K562 (cell line): ENCODE measurements at regions not wholly inside any gene's neighbourhood (a gene's known extent, or its start where the extent isn't known, plus 50 kb on each side); places are given as distances from the start of the nearest gene placed in this dataset.

ENCODE experiments used
- ATAC-seq: fragments of 200-7000 bp; cut with Tn5 transposase; 3 replicates; pipeline ENCODE4 v1.9.1; 2020; ENCODE audit warnings: moderate library complexity
- BruUV-seq: library from RNA; stranded (reverse); fragments of 400-500 nt; replicated peaks from 2 replicates; lab custom pipeline; 2021; lab: Mats Ljungman, UMichigan
- CTCF ChIA-PET: fragments of 300-600 bp; formaldehyde crosslinking; extraction: SDS; loops from one replicate; lab custom pipeline; 2021; ENCODE audit warnings: low intra/inter-chr PET ratio; lab: Yijun Ruan, JAX
- POLR2A ChIA-PET: fragments of 300-600, 350-650 bp; sonication (Branson Sonifier 250); formaldehyde crosslinking; extraction: SDS; loops from one replicate; lab custom pipeline; 2021; ENCODE audit warnings: antibody characterized with exemption, inconsistent platforms; lab: Yijun Ruan, JAX
- DNase-seq, 4 experiments: peaks; one replicate each; pipeline versions ENCODE4 v3.0.0 to v3.0.0-alpha.2; 2011 to 2018; ENCODE audit warnings: low spot score in 3 of 4, mixed read lengths in 3 of 4; ENCODE audit errors: extremely low read depth in 1 of 4
- FAIRE-seq: peaks from 2 replicates; lab custom pipeline; 2011; peaks lifted over from hg19 to GRCh38; lab: Jason Lieb, UNC
- H2AFZ ChIP-seq: 2 replicates; pipeline ENCODE4 v1.6.0; 2011; ENCODE audit warnings: low read depth, low read length, control low read depth, inconsistent platforms
- H3K27ac ChIP-seq: fragments of 200-600 bp; 3 replicates; pipeline ENCODE4 v1.8.0; 2011; ENCODE audit warnings: low read depth, mild to moderate bottlenecking, control low read depth, inconsistent platforms, low read length, moderate library complexity, mixed read lengths; ENCODE audit errors: extremely low read depth
- H3K27me3 ChIP-seq, 2 experiments: fragments of 300-600 bp in 1 of 2; 2 replicates in 1 of 2; 3 replicates in 1 of 2; pipeline versions ENCODE4 v1.6.0 to v1.8.0; 2011; ENCODE audit warnings: inconsistent platforms in 2 of 2, low read length in 2 of 2, mild to moderate bottlenecking in 1 of 2, mixed read lengths in 1 of 2, moderate library complexity in 1 of 2; ENCODE audit not compliant: control insufficient read depth in 2 of 2, insufficient read depth in 2 of 2
- H3K36me3 ChIP-seq: fragments of 300-600 bp; 3 replicates; pipeline ENCODE4 v1.8.0; 2011; ENCODE audit warnings: mild to moderate bottlenecking, low read length, inconsistent platforms; ENCODE audit not compliant: control insufficient read depth, insufficient read depth
- H3K4me1 ChIP-seq, 2 experiments: fragments of 200-600 bp in 1 of 2; replicated peaks in 1 of 2; 2 replicates in 1 of 2; 3 replicates in 1 of 2; pipeline versions ENCODE4 v1.5.1 to v1.8.0; 2011; ENCODE audit warnings: inconsistent platforms in 2 of 2, low read length in 2 of 2, mild to moderate bottlenecking in 1 of 2, mixed read lengths in 1 of 2, moderate library complexity in 1 of 2; ENCODE audit not compliant: control insufficient read depth in 2 of 2, insufficient read depth in 2 of 2
- H3K4me2 ChIP-seq: 2 replicates; pipeline ENCODE4 v1.6.1; 2011; ENCODE audit warnings: low read length, control low read depth, inconsistent platforms, mixed read lengths; ENCODE audit not compliant: insufficient read depth
- H3K4me3 ChIP-seq: fragments of 200-600 bp; sonication (generic), shearing (Covaris generic); 2 replicates; pipeline ENCODE4 v1.5.1; 2016; ENCODE audit warnings: control low read depth, inconsistent platforms
- H3K79me2 ChIP-seq: fragments of 200-600 bp; 3 replicates; pipeline ENCODE4 v1.8.0; 2011; ENCODE audit warnings: low read length, inconsistent platforms; ENCODE audit not compliant: control insufficient read depth, insufficient read depth
- H3K9ac ChIP-seq, 2 experiments: 2 replicates each; pipeline versions ENCODE4 v1.6.0 to v1.6.1; 2011; ENCODE audit warnings: low read depth in 2 of 2, low read length in 2 of 2, control low read depth in 1 of 2, inconsistent platforms in 1 of 2, mild to moderate bottlenecking in 1 of 2, mixed read lengths in 1 of 2; ENCODE audit not compliant: insufficient read depth in 1 of 2
- H3K9me1 ChIP-seq: one replicate; pipeline ENCODE4 v1.6.0; 2011; ENCODE audit warnings: inconsistent platforms, mild to moderate bottlenecking, low read length, moderate library complexity; ENCODE audit not compliant: control insufficient read depth, insufficient read depth
- H3K9me3 ChIP-seq: replicated peaks from 2 replicates; pipeline ENCODE4 v1.5.1; 2011; ENCODE audit warnings: low read depth, low read length, inconsistent platforms; ENCODE audit not compliant: control insufficient read depth, insufficient read depth
- H4K20me1 ChIP-seq: replicated peaks from 2 replicates; pipeline ENCODE4 v1.6.1; 2011; ENCODE audit warnings: low read length, inconsistent platforms, mixed read lengths; ENCODE audit not compliant: control insufficient read depth, insufficient read depth
- CTCF ChIP-seq, 3 experiments: IDR thresholded peaks in 2 of 3; conservative IDR thresholded peaks in 1 of 3; 2 replicates each; pipeline ENCODE4 v1.5.1; 2011 to 2012; ENCODE audit warnings: low read length in 3 of 3, mild to moderate bottlenecking in 3 of 3, control low read depth in 2 of 3, improper control_type of control experiment in 1 of 3, inconsistent platforms in 1 of 3, low read depth in 1 of 3, mixed read lengths in 1 of 3, moderate library complexity in 1 of 3; ENCODE audit not compliant: insufficient read depth in 2 of 3
- L3MBTL2 ChIP-seq: fragments of 450-650 bp; IDR thresholded peaks from 2 replicates; pipeline ENCODE4 v1.6.1; 2016; ENCODE audit warnings: mild to moderate bottlenecking, moderate library complexity
- PCBP1 ChIP-seq: fragments of 200-400 bp; formaldehyde crosslinking; IDR thresholded peaks from 2 replicates; pipeline ENCODE4 v1.6.1; 2018; ENCODE audit warnings: mild to moderate bottlenecking, low read depth, low read length; ENCODE audit not compliant: poor library complexity, severe bottlenecking
- RAD21 ChIP-seq, 2 experiments: fragments of 250-450 bp in 1 of 2; fragments of 450-650 bp in 1 of 2; sonication (Bioruptor Pico) in 1 of 2; formaldehyde crosslinking in 1 of 2; IDR thresholded peaks in 1 of 2; conservative IDR thresholded peaks in 1 of 2; 2 replicates each; pipeline versions ENCODE4 v1.4.0 to v1.8.0; 2020 to 2022; ENCODE audit warnings: mild to moderate bottlenecking in 2 of 2, moderate library complexity in 1 of 2
- ZNF184 ChIP-seq: sonication (generic); formaldehyde crosslinking; IDR thresholded peaks from 2 replicates; pipeline ENCODE4 v1.5.0; 2020; ENCODE audit warnings: missing genetic modification reagents
- WGBS: fragments of 100-300 bp; shearing (Covaris generic); methylation state at CpG from one replicate; pipeline ENCODE4 v1.1.6; 2016; ENCODE audit warnings: low coverage, mixed read lengths; ENCODE audit not compliant: insufficient coverage; ENCODE audit errors: missing lambda C conversion rate; 5-methylcytosine and 5-hydroxymethylcytosine counted together
- in situ Hi-C: fragments of 300-500 bp; cut with MboI; formaldehyde crosslinking; loops from 4 replicates; pipeline ENCODE4 v1.15.0; 2018; ENCODE audit warnings: inconsistent platforms, mixed read lengths
- intact Hi-C: fragments of 100-400 bp; cut with micrococcal nuclease; formaldehyde crosslinking; loops from 2 replicates; pipeline ENCODE4 v1.14.2; 2022

GRCh38 chr3:65245133-65246063, 557.6 kb upstream of the ADAMTS9 start:
- H3K4me2 ChIP-seq, result no peak overlapping the region
- 3% methylated on average over 9 of the region's 9 CpGs for WGBS

More at GRCh38 chr3:65245133-65246063, 557.6 kb upstream of the ADAMTS9 start:
- H3K9me3 ChIP-seq, result no peaks in the 10 kb centered on the region
- intact Hi-C loops, result no loop called here
- DNase-seq (no peak), ATAC-seq (no peak), FAIRE-seq (no peak)
- H3K9me1 ChIP-seq, result no peaks in the 10 kb centered on the region
- TF ChIP-seq PCBP1, result no peak
- TF ChIP-seq L3MBTL2, result no peak
- 0 out of 4 replicates have a peak, but pooled peaks of 1 of the 2 experiments have one; percentile 11 for TF ChIP-seq RAD21 (CRISPR knock-in tag; conservative IDR thresholded peaks at IDR 0.05 in 1 of 2, IDR thresholded peaks at IDR 0.05 in 1 of 2)
- peak in 1 of 3 experiments; percentile 33; a peak in 2 of 6 replicates for TF ChIP-seq CTCF (IDR thresholded peaks at IDR 0.05 in 2 of 3, conservative IDR thresholded peaks at IDR 0.05 in 1 of 3; ENCODE audit: insufficient read depth in 2 of 3, low read depth in 1 of 3, low read length in 3 of 3)
- TF ChIP-seq ZNF184 (CRISPR knock-in tag), result no peak
- H3K27ac ChIP-seq, result no peak overlapping the region
- H3K79me2 ChIP-seq, result no peaks in the 10 kb centered on the region
- H2AFZ ChIP-seq, result no peak overlapping the region
- ChIA-PET CTCF (no interaction called here), POLR2A (no interaction called here)
- no peak overlapping the region for H3K9ac ChIP-seq
- no peaks in the 10 kb centered on the region; a peak in 1 of 5 replicates for H3K27me3 ChIP-seq
- H4K20me1 ChIP-seq, result no peaks in the 10 kb centered on the region
- no peaks in the 10 kb centered on the region for H3K36me3 ChIP-seq
- no TSS peak for BruUV-seq
- H3K4me3 ChIP-seq, result no peak overlapping the region
- in situ Hi-C loops, result no loop called here
- no peaks in the 10 kb centered on the region for H3K4me1 ChIP-seq
